Mucosa of descending colon (tissue), 3 donors: ENCODE measurements at regions not wholly inside any gene's neighbourhood (a gene's known extent, or its start where the extent isn't known, plus 50 kb on each side); places are given as distances from the start of the nearest gene placed in this dataset.
"Not testable (repeated sequence)": the region's sequence is repeated elsewhere in the genome, so short reads cannot be mapped to it uniquely, and the experiment has no call there.

Source experiments
- ATAC-seq: fragments of 200-7000 bp; cut with Tn5 transposase; one replicate; pipeline ENCODE4 v1.9.1; 2020; ENCODE audit warnings: mild to moderate bottlenecking, moderate library complexity
- DNase-seq, 3 donors: peaks; one replicate each; pipeline ENCODE4 v3.0.0-alpha.2; 2020
- H3K36me3 ChIP-seq: fragments of 200-600 bp; one replicate; pipeline ENCODE4 v1.8.0; 2021; ENCODE audit warnings: low read depth, mild to moderate bottlenecking
- H3K4me1 ChIP-seq: fragments of 200-600 bp; one replicate; pipeline ENCODE4 v1.8.0; 2021; ENCODE audit warnings: low read depth, mild to moderate bottlenecking
- H3K4me3 ChIP-seq: fragments of 200-600 bp; one replicate; pipeline ENCODE4 v1.8.0; 2021; ENCODE audit warnings: mild to moderate bottlenecking
- H3K9me3 ChIP-seq: fragments of 200-600 bp; one replicate; pipeline ENCODE4 v1.8.0; 2021; ENCODE audit warnings: mild to moderate bottlenecking
- intact Hi-C, 2 donors: fragments of 100-400 bp; cut with DNase I in 1 of 2; cut with micrococcal nuclease in 1 of 2; formaldehyde crosslinking; loops; one replicate each; pipeline versions ENCODE4 v1.11.0 to v1.11.1; 2022; cut with DNase I, micrococcal nuclease
- TF ChIP-seq, protein P1 (sequence below): fragments of 200-600 bp; IDR thresholded peaks from one replicate; pipeline ENCODE4 v1.8.0; 2022; ENCODE audit warnings: antibody characterized with exemption, mild to moderate bottlenecking
- donor health status: DM: no; HTN: no; CAD: no; lungs with moderate emphysema.
- donor health status: DM: no; HTN: no; CAD: no.
- donor health status: DM: no; HTN: yes; CAD: no.

DNA sequence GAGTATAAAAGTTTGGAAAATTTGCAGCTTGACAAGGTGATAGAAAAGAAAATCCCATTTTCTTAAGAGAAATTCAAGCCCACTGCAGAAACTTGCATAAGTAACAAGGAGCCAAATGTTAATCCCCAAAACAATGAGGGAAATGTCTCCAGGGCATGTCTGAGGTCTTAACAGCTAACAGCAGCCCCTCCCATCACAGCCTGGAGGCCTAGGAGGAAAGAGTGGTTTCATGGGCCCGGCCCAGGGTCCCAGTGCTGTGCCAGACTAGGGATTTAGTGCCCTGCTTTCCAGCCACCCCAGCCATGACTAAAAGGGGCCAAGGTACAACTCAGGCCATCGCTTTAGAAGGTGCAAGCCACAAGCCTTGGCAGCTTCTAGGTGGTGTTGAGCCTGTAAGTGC, 123.7 kb upstream of the TRPC6 start:
- no peak overlapping the region for H3K4me3 ChIP-seq
- intact Hi-C loops = no loop called here
- no peak for ATAC-seq
- H3K4me1 ChIP-seq = no peaks in the 10 kb centered on the region
- no peaks in the 10 kb centered on the region for H3K36me3 ChIP-seq
- no peaks in the 10 kb centered on the region for H3K9me3 ChIP-seq
- no peak for DNase-seq
- TF ChIP-seq, protein P1, sequence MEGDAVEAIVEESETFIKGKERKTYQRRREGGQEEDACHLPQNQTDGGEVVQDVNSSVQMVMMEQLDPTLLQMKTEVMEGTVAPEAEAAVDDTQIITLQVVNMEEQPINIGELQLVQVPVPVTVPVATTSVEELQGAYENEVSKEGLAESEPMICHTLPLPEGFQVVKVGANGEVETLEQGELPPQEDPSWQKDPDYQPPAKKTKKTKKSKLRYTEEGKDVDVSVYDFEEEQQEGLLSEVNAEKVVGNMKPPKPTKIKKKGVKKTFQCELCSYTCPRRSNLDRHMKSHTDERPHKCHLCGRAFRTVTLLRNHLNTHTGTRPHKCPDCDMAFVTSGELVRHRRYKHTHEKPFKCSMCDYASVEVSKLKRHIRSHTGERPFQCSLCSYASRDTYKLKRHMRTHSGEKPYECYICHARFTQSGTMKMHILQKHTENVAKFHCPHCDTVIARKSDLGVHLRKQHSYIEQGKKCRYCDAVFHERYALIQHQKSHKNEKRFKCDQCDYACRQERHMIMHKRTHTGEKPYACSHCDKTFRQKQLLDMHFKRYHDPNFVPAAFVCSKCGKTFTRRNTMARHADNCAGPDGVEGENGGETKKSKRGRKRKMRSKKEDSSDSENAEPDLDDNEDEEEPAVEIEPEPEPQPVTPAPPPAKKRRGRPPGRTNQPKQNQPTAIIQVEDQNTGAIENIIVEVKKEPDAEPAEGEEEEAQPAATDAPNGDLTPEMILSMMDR = no peak

- H3K4me1 ChIP-seq = no peaks in the 10 kb centered on the region
- DNase-seq (no peak), ATAC-seq (no peak)
- no peaks in the 10 kb centered on the region for H3K9me3 ChIP-seq
- H3K4me3 ChIP-seq = no peak overlapping the region
- TF ChIP-seq, protein P1 = no peak
- no peaks in the 10 kb centered on the region for H3K36me3 ChIP-seq
- intact Hi-C loops = no loop called here
These were observed 122.7 kb upstream of the TRPC6 start for GRCh38 chr11:101706541-101706940.

GRCh38 chr11:101705972-101706371, 122.2 kb upstream of the TRPC6 start:
- TF ChIP-seq, protein P1 = no peak
- H3K4me3 ChIP-seq = no peak overlapping the region
- DNase-seq (no peak), ATAC-seq (no peak)
- no peaks in the 10 kb centered on the region for H3K4me1 ChIP-seq
- no peaks in the 10 kb centered on the region for H3K36me3 ChIP-seq
- H3K9me3 ChIP-seq = no peaks in the 10 kb centered on the region
- intact Hi-C loops = no loop called here

GRCh38 chr11:101694869-101695268, 111.1 kb upstream of the TRPC6 start:
- ATAC-seq, H3K4me1 ChIP-seq, DNase-seq, H3K9me3 ChIP-seq, intact Hi-C loops, H3K36me3 ChIP-seq, H3K4me3 ChIP-seq: not testable (repeated sequence)

DNA sequence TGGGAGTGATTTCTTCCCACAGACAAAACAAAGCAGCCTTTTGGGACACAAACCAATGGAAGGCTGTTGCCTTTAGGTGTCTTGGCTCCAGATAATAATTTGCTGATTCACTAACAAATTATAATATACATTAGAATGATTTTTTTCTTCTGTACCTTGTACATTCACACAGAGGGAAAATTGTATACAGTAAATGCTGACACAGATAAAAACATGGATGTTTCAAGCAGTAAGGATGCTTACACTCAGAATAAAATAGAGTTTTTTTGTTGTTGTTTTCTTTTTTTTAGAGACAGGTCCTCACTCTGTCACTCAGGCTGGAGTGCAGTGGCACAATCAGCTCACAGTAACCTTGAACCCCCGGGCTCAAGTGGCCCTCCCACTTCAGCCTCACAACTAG, 109.2 kb upstream of the TRPC6 start:
- Histone ChIP-seq H3K4me3 (no peak overlapping the region), H3K4me1 (no peaks in the 10 kb centered on the region), H3K9me3 (no peaks in the 10 kb centered on the region), H3K36me3 (no peaks in the 10 kb centered on the region)
- TF ChIP-seq, protein P1 = no peak
- no peak for DNase-seq
- intact Hi-C loops = no loop called here
- no peak for ATAC-seq

DNA sequence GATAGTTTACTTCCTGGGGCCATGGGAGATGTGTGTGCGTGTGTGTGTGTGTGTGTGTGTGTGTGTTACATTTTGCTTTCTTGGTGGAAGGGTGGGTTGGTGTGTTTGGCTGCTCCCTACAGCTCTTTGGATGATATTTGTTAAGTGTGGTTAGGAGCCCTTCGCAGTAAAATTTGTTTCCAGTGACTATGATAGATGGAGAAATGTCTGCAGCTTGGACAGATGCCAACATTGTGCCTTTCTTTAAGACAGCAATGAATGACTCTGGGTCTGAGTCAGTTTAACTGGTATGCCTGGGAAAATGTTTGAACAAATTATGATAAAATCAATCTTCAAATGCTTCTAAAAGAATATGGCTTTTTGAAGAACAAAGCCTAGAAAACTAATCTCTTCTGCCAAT, 102.7 kb upstream of the TRPC6 start:
- DNase-seq = no peak
- Histone ChIP-seq H3K4me3 (no peak overlapping the region), H3K9me3 (no peaks in the 10 kb centered on the region), H3K4me1 (no peaks in the 10 kb centered on the region), H3K36me3 (no peaks in the 10 kb centered on the region)
- TF ChIP-seq, protein P1 = no peak
- intact Hi-C loops = no loop called here
- no peak for ATAC-seq
